GM18870 (cell line): ENCODE measurements at regions not wholly inside any gene's neighbourhood (a gene's known extent, or its start where the extent isn't known, plus 50 kb on each side); places are given as distances from the start of the nearest gene placed in this dataset.

Experiments
- ATAC-seq: cut with Tn5 transposase; IDR thresholded peaks from one replicate; pipeline ENCODE4 v1.9.1; 2021; ENCODE audit warnings: moderate library complexity; ENCODE audit not compliant: unreplicated experiment

- ATAC-seq, result no peak
These were observed 223.6 kb downstream of the RAB28 start for GRCh38 chr4:13260513-13260912.

- no peak for ATAC-seq
These were observed 233.9 kb downstream of the RAB28 start for GRCh38 chr4:13250263-13250662.

GRCh38 chr4:13248621-13249298, 235.4 kb downstream of the RAB28 start:
- ATAC-seq, result no peak

- ATAC-seq, result no peak
These were observed 238.0 kb downstream of the RAB28 start for GRCh38 chr4:13246107-13246506.

- no peak for ATAC-seq
These were observed 239.7 kb downstream of the RAB28 start for GRCh38 chr4:13244444-13244843.

- no peak for ATAC-seq
These were observed 241.0 kb downstream of the RAB28 start for GRCh38 chr4:13243152-13243551.

- ATAC-seq, result no peak
These were observed 244.1 kb downstream of the RAB28 start for GRCh38 chr4:13240066-13240465.

- no peak for ATAC-seq
These were observed 245.2 kb downstream of the RAB28 start for GRCh38 chr4:13238936-13239335.

- no peak for ATAC-seq
These were observed 247.7 kb downstream of the RAB28 start for GRCh38 chr4:13236485-13236884.

- no peak for ATAC-seq
These were observed 250.4 kb downstream of the RAB28 start for GRCh38 chr4:13233755-13234154.

GRCh38 chr4:13219971-13220370, 264.2 kb downstream of the RAB28 start:
- ATAC-seq, result no peak

GRCh38 chr4:13218326-13218958, 265.7 kb downstream of the RAB28 start:
- no peak for ATAC-seq

GRCh38 chr4:13215560-13215959, 268.6 kb downstream of the RAB28 start:
- ATAC-seq, result no peak

GRCh38 chr4:13212936-13213335, 271.2 kb downstream of the RAB28 start:
- no peak for ATAC-seq

GRCh38 chr4:13209600-13209999, 274.5 kb downstream of the RAB28 start:
- no peak for ATAC-seq

- no peak for ATAC-seq
These were observed 275.5 kb downstream of the RAB28 start for GRCh38 chr4:13208558-13209193.

GRCh38 chr4:13207226-13207625, 276.9 kb downstream of the RAB28 start:
- ATAC-seq, result no peak

- ATAC-seq, result no peak
These were observed 281.0 kb downstream of the RAB28 start for GRCh38 chr4:13203101-13203500.

- no peak for ATAC-seq
These were observed 281.4 kb downstream of the RAB28 start for GRCh38 chr4:13202701-13203100.

- ATAC-seq, result no peak
These were observed 282.9 kb downstream of the RAB28 start for GRCh38 chr4:13201241-13201640.

GRCh38 chr4:13196721-13197120, 287.4 kb downstream of the RAB28 start:
- no peak for ATAC-seq

GRCh38 chr4:13193662-13194061, 290.5 kb downstream of the RAB28 start:
- ATAC-seq, result no peak
